GM23248 (cell line): ENCODE measurements at regions not wholly inside any gene's neighbourhood (a gene's known extent, or its start where the extent isn't known, plus 50 kb on each side); places are given as distances from the start of the nearest gene placed in this dataset.

Experiments
- EZH2 ChIP-seq: fragments of 200-600 bp; sonication (generic); IDR thresholded peaks from 2 replicates; pipeline ENCODE4 v1.6.1; 2018; ENCODE audit warnings: antibody characterized with exemption, mild to moderate bottlenecking; ENCODE audit not compliant: insufficient read depth, poor library complexity, severe bottlenecking
- EZH2phosphoT487 ChIP-seq: fragments of 200-600 bp; sonication (generic); IDR thresholded peaks from 2 replicates; pipeline ENCODE4 v1.6.1; 2018; ENCODE audit warnings: antibody characterized with exemption, moderate library complexity, mild to moderate bottlenecking, low read depth; ENCODE audit not compliant: insufficient read depth

GRCh38 chr4:156006192-156006591 is 52.5 kb upstream of the CTSO start:
- no peak for TF ChIP-seq EZH2
- no peak for TF ChIP-seq EZH2phosphoT487
